ENCODE measurements at regions not wholly inside any gene's neighbourhood (a gene's known extent, or its start where the extent isn't known, plus 50 kb on each side); places are given as distances from the start of the nearest gene placed in this dataset.
"Not testable (repeated sequence)": the region's sequence is repeated elsewhere in the genome, so short reads cannot be mapped to it uniquely, and the experiment has no call there.

GRCh38 chr14:53620890-53621289, 335.7 kb downstream of the BMP4 start:
- DNase-seq = no peak
- ATAC-seq = no peak
- no peaks in the 10 kb centered on the region for H3K36me3 ChIP-seq (ENCODE audit: low read depth)
- no peaks in the 10 kb centered on the region for H3K4me1 ChIP-seq (ENCODE audit: low read depth)
- no peak for TF ChIP-seq CTCF (IDR thresholded peaks at IDR 0.05)
- intact Hi-C loops (cut with DNase I, micrococcal nuclease) = no loop called here
- H3K9me3 ChIP-seq = no peaks in the 10 kb centered on the region
- no peak overlapping the region for H3K4me3 ChIP-seq

- H3K4me3 ChIP-seq = no peak overlapping the region
- intact Hi-C loops (cut with DNase I, micrococcal nuclease) = no loop called here
- H3K36me3 ChIP-seq (ENCODE audit: low read depth) = no peaks in the 10 kb centered on the region
- H3K4me1 ChIP-seq (ENCODE audit: low read depth) = no peaks in the 10 kb centered on the region
- no peaks in the 10 kb centered on the region for H3K9me3 ChIP-seq
- no peak for TF ChIP-seq CTCF (IDR thresholded peaks at IDR 0.05)
- ATAC-seq (no peak), DNase-seq (no peak)
Observed at GRCh38 chr14:53620317-53620716, 336.3 kb downstream of the BMP4 start.

GRCh38 chr14:53619691-53620231, 336.9 kb downstream of the BMP4 start:
- TF ChIP-seq CTCF (IDR thresholded peaks at IDR 0.05) = no peak
- intact Hi-C loops (cut with DNase I, micrococcal nuclease) = no loop called here
- Histone ChIP-seq H3K4me1 (ENCODE audit: low read depth) (no peaks in the 10 kb centered on the region), H3K36me3 (ENCODE audit: low read depth) (no peaks in the 10 kb centered on the region), H3K9me3 (no peaks in the 10 kb centered on the region), H3K4me3 (no peak overlapping the region)
- ATAC-seq = peak; percentile 25
- no peak for DNase-seq

DNA sequence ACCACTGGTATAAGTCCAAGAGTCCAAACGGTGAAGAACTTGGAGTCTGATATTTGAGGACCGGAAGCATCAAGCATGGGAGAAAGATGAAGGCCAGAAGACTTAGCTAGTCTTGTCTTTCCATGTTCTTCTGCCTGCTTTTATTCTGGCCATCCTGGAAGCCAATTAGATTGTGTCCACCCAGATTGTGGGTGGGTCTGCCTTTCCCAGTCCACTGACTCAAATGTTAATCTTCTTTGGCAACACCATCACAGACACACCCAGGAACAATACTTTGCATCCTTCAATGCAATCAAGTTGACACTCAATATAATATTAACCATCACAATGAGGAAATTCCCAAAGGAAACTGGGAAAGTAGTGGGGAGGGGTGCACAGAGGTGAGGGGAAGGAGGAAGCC, 340.1 kb downstream of the BMP4 start:
- H3K4me3 ChIP-seq; H3K4me1 ChIP-seq (ENCODE audit: low read depth); DNase-seq; intact Hi-C loops (cut with DNase I, micrococcal nuclease); H3K36me3 ChIP-seq (ENCODE audit: low read depth); H3K9me3 ChIP-seq; ATAC-seq: not testable (repeated sequence)

DNA sequence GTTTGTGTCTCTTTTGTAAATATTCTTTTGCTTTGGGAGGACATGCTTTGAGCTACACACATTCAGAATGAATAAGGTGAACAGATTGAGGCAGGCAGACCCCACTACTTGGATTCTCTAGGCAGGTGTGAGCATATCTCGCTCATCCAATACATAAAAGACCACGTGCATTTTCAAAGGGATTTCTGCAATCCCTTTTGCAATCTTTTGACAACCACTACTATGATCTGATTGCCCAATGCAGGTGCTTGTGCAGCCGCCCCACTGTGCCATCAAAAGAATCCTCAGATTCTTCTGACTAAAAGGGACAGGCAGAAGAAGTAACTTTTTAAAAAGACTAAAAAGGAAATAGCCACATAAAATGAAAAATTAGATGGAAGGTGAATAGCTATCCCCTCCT, 341.4 kb downstream of the BMP4 start:
- DNase-seq (no peak), ATAC-seq (no peak)
- TF ChIP-seq CTCF (IDR thresholded peaks at IDR 0.05) = no peak
- no peak overlapping the region for H3K4me3 ChIP-seq
- peaks cover 3% of the 10 kb centered on the region for H3K4me1 ChIP-seq (ENCODE audit: low read depth)
- intact Hi-C loops (cut with DNase I, micrococcal nuclease) = no loop called here
- H3K9me3 ChIP-seq = no peaks in the 10 kb centered on the region
- H3K36me3 ChIP-seq (ENCODE audit: low read depth) = no peaks in the 10 kb centered on the region

DNA sequence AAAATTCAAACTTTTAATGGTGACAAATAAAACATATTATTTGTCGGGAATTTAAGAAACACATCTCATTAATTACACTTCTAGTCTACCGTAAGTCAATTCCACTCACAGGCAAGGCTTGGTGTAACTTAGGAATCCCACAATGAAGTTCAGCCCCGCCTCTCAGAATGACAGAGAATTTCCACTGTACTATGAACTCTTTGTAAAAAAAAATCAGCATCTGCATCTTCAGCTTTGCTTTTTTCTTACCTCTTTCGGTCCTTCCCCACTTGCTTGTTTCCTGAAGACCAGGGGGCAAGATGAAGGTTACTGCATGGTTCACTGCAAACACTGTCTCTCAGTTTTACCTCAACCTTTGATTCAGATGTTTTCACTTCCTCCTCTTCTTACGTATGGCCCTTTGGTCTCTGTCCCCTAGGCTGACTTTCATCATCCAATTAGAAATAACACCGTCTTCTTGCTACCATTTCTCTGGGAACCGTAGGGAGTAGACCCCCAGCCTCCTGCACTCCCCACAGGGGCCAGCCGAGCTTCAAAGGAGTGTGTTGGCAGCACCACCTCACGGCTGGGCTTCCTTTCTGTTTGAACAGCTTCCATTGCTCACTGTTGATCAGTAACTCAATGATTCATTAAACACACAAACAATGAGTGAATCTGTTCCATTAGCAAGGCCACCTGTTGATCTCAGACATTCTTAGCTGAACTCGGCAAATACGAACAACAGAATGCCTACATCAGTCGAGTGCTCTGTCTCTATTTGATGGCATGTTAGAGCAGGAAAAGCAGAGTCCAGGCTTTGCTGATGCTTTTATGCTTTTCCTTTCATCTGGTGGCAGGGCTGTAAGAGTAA, 343.0 kb downstream of the BMP4 start:
- Histone ChIP-seq H3K36me3 (ENCODE audit: low read depth) (no peaks in the 10 kb centered on the region), H3K9me3 (no peaks in the 10 kb centered on the region), H3K4me3 (no peak overlapping the region), H3K4me1 (ENCODE audit: low read depth) (peaks cover 3% of the 10 kb centered on the region)
- intact Hi-C loops (cut with DNase I, micrococcal nuclease) = no loop called here
- no peak for TF ChIP-seq CTCF (IDR thresholded peaks at IDR 0.05)
- ATAC-seq (peak; percentile 94), DNase-seq (peak in 2 of 3 donors; percentile 13 to 35)

All from mucosa of descending colon (tissue), 3 donors.